HEK293 (cell line): ENCODE measurements at regions not wholly inside any gene's neighbourhood (a gene's known extent, or its start where the extent isn't known, plus 50 kb on each side); places are given as distances from the start of the nearest gene placed in this dataset.

ENCODE experiments used
- CTCF ChIA-PET: fragments of 350-600 bp; formaldehyde crosslinking; extraction: SDS; loops from one replicate; lab custom pipeline; 2021; ENCODE audit warnings: antibody characterized with exemption; lab: Yijun Ruan, JAX
- POLR2A ChIA-PET: fragments of 300-600 bp; formaldehyde crosslinking; extraction: SDS; loops from one replicate; lab custom pipeline; 2020; ENCODE audit warnings: antibody characterized with exemption, inconsistent platforms; lab: Yijun Ruan, JAX
- H3K27ac ChIP-seq: fragments of 200-500 bp; sonication (Bioruptor generic); 2 replicates; pipeline ENCODE4 v1.5.1; 2014; ENCODE audit warnings: low read depth, low read length, control low read depth, inconsistent platforms; ENCODE audit errors: extremely low read depth
- H3K36me3 ChIP-seq, 2 experiments: fragments of 200-500 bp in 1 of 2; sonication (Bioruptor generic) in 1 of 2; 1 replicate in 1 of 2; 2 replicates in 1 of 2; pipeline ENCODE4 v1.5.1; 2014 to 2017; ENCODE audit warnings: inconsistent platforms in 2 of 2, low read length in 2 of 2; ENCODE audit not compliant: control insufficient read depth in 2 of 2, insufficient read depth in 1 of 2
- H3K4me1 ChIP-seq: fragments of 200-500 bp; sonication (Bioruptor generic); 2 replicates; pipeline ENCODE4 v1.5.1; 2014; ENCODE audit warnings: mild to moderate bottlenecking, low read length, inconsistent platforms; ENCODE audit not compliant: control insufficient read depth, insufficient read depth
- H3K4me3 ChIP-seq: 2 replicates; pipeline ENCODE4 v1.5.1; 2011; ENCODE audit warnings: low read depth, mild to moderate bottlenecking, control low read depth, low read length, moderate library complexity
- H3K9me3 ChIP-seq: fragments of 200-500 bp; sonication (Bioruptor generic); 2 replicates; pipeline ENCODE4 v1.5.1; 2014; ENCODE audit warnings: low read depth, low read length, inconsistent platforms; ENCODE audit not compliant: control insufficient read depth, insufficient read depth
- KLF1 ChIP-seq: fragments of 450-650 bp; formaldehyde crosslinking; IDR thresholded peaks from 2 replicates; pipeline ENCODE4 v1.5.1; 2016; ENCODE audit warnings: missing biosample characterization, missing genetic modification characterization
- KLF17 ChIP-seq: fragments of 450-650 bp; formaldehyde crosslinking; IDR thresholded peaks from 2 replicates; pipeline ENCODE4 v1.5.1; 2016; ENCODE audit warnings: missing biosample characterization, missing genetic modification characterization
- MYNN ChIP-seq: fragments of 450-650 bp; formaldehyde crosslinking; IDR thresholded peaks from 2 replicates; pipeline ENCODE4 v1.5.1; 2016; ENCODE audit warnings: missing biosample characterization, missing genetic modification characterization, borderline replicate concordance
- OVOL3 ChIP-seq: fragments of 450-650 bp; formaldehyde crosslinking; IDR thresholded peaks from 2 replicates; pipeline ENCODE4 v1.5.1; 2016; ENCODE audit warnings: missing biosample characterization, missing genetic modification characterization
- RBAK ChIP-seq: fragments of 450-650 bp; formaldehyde crosslinking; IDR thresholded peaks from 2 replicates; pipeline ENCODE4 v1.5.1; 2016; ENCODE audit warnings: missing biosample characterization, missing genetic modification characterization
- ZBTB10 ChIP-seq: fragments of 450-650 bp; formaldehyde crosslinking; IDR thresholded peaks from 2 replicates; pipeline ENCODE4 v1.5.1; 2016; ENCODE audit warnings: missing biosample characterization, missing genetic modification characterization
- ZFP3 ChIP-seq: fragments of 450-650 bp; formaldehyde crosslinking; IDR thresholded peaks from 2 replicates; pipeline ENCODE4 v1.5.1; 2016; ENCODE audit warnings: low read depth, missing biosample characterization, missing genetic modification characterization
- ZNF266 ChIP-seq: fragments of 450-650 bp; formaldehyde crosslinking; IDR thresholded peaks from 2 replicates; pipeline ENCODE4 v1.5.1; 2016; ENCODE audit warnings: missing biosample characterization, missing genetic modification characterization, low read depth
- ZNF302 ChIP-seq: fragments of 450-650 bp; formaldehyde crosslinking; IDR thresholded peaks from 2 replicates; pipeline ENCODE4 v1.5.1; 2016; ENCODE audit warnings: missing biosample characterization, missing genetic modification characterization, low read depth
- ZNF324 ChIP-seq: fragments of 450-650 bp; formaldehyde crosslinking; IDR thresholded peaks from 2 replicates; pipeline ENCODE4 v1.5.1; 2016; ENCODE audit warnings: missing biosample characterization, missing genetic modification characterization
- ZNF426 ChIP-seq: fragments of 450-650 bp; formaldehyde crosslinking; IDR thresholded peaks from 2 replicates; pipeline ENCODE4 v1.5.1; 2017; ENCODE audit warnings: missing biosample characterization, missing genetic modification characterization, mild to moderate bottlenecking, inconsistent platforms, moderate library complexity
- ZNF473 ChIP-seq: fragments of 450-650 bp; formaldehyde crosslinking; IDR thresholded peaks from 2 replicates; pipeline ENCODE4 v1.5.1; 2017; ENCODE audit warnings: missing biosample characterization, missing genetic modification characterization
- ZNF639 ChIP-seq: fragments of 450-650 bp; formaldehyde crosslinking; IDR thresholded peaks from 2 replicates; pipeline ENCODE4 v1.5.1; 2016; ENCODE audit warnings: missing biosample characterization, missing genetic modification characterization
- ZNF660 ChIP-seq: fragments of 450-650 bp; IDR thresholded peaks from 2 replicates; pipeline ENCODE4 v1.5.1; 2018; ENCODE audit warnings: missing biosample characterization, mild to moderate bottlenecking, missing genetic modification characterization
- ZNF792 ChIP-seq: fragments of 450-650 bp; formaldehyde crosslinking; IDR thresholded peaks from 2 replicates; pipeline ENCODE4 v1.5.1; 2016; ENCODE audit warnings: missing biosample characterization, missing genetic modification characterization
- ZSCAN5A ChIP-seq: fragments of 450-650 bp; formaldehyde crosslinking; IDR thresholded peaks from 2 replicates; pipeline ENCODE4 v1.5.1; 2016; ENCODE audit warnings: missing biosample characterization, missing genetic modification characterization
- TF ChIP-seq, protein P1 (sequence below): fragments of 450-650 bp; formaldehyde crosslinking; IDR thresholded peaks from 2 replicates; pipeline ENCODE4 v1.5.0; 2017; ENCODE audit warnings: missing biosample characterization, missing genetic modification characterization, borderline replicate concordance

DNA sequence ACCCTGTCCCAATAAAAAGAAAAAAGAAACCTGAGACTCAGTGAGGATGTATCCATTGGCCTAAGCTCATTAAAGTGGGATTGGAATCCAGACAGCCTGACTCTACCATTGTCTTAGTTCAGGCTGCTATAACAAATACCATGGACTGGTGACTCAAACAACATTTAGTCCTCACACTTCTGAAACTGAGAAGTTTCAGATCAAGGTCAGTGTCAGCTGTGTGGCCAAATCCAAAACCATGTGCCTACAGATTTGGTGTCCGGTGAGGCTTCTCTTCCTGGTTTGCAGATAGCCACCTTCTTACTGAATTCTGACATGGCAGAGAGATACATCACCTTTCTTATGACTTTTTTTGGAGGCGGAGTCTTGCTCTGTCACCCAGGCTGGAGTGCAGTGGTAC is 53.3 kb upstream of the KDM8 start:
- TF ChIP-seq RBAK (tag by site-specific recombination) (no peak), MYNN (tag by site-specific recombination) (no peak), ZNF660 (tag by site-specific recombination) (no peak), KLF17 (tag by site-specific recombination) (no peak), ZNF324 (tag by site-specific recombination) (no peak), ZSCAN5A (tag by site-specific recombination) (no peak), ZNF639 (tag by site-specific recombination) (no peak), ZNF426 (tag by site-specific recombination) (no peak), ZNF302 (tag by site-specific recombination) (no peak)

GRCh38 chr16:27152121-27152520 is 51.2 kb upstream of the KDM8 start:
- CTCF ChIA-PET = interaction anchor here (0.5 to 1.4 kb wide), 7 partner anchors 16 to 1165 kb away, joined by 3 to 4 read pairs (median 3); partner anchors contain the start of gene KDM8

More for the DNA sequence above, 53.3 kb upstream of the KDM8 start:
- Histone ChIP-seq H3K36me3 (no peaks in the 10 kb centered on the region), H3K4me3 (no peak overlapping the region), H3K4me1 (no peaks in the 10 kb centered on the region), H3K9me3 (no peaks in the 10 kb centered on the region), H3K27ac (no peak overlapping the region)
- POLR2A ChIA-PET = no interaction called here
- CTCF ChIA-PET = no interaction called here

GRCh38 chr16:27152801-27153200 is 50.5 kb upstream of the KDM8 start:
- H3K36me3 ChIP-seq = no peaks in the 10 kb centered on the region
- no peaks in the 10 kb centered on the region for H3K4me1 ChIP-seq
- H3K4me3 ChIP-seq = no peak overlapping the region
- ChIA-PET CTCF (interaction anchor here (0.6 to 4.6 kb wide), 12 partner anchors 15 to 229 kb away, joined by 3 to 20 read pairs (median 3); partner anchors contain the start of gene KDM8), POLR2A (no interaction called here)
- H3K9me3 ChIP-seq = no peaks in the 10 kb centered on the region
- H3K27ac ChIP-seq = no peak overlapping the region
- no peak for TF ChIP-seq ZFP3 (tag by site-specific recombination)
- no peak for TF ChIP-seq ZNF266 (tag by site-specific recombination)
- no peak for TF ChIP-seq ZNF473 (tag by site-specific recombination)
- TF ChIP-seq OVOL3 = no peak
- TF ChIP-seq ZBTB10 (tag by site-specific recombination) = no peak
- no peak for TF ChIP-seq ZNF792 (tag by site-specific recombination)
- no peak for TF ChIP-seq ZNF302 (tag by site-specific recombination)
- no peak for TF ChIP-seq ZNF639 (tag by site-specific recombination)
- no peak for TF ChIP-seq KLF1 (tag by site-specific recombination)

More at GRCh38 chr16:27152121-27152520, 51.2 kb upstream of the KDM8 start:
- POLR2A ChIA-PET = no interaction called here
- Histone ChIP-seq H3K4me1 (no peaks in the 10 kb centered on the region), H3K4me3 (no peak overlapping the region), H3K27ac (no peak overlapping the region), H3K36me3 (no peaks in the 10 kb centered on the region), H3K9me3 (no peaks in the 10 kb centered on the region)
- TF ChIP-seq, protein P1, sequence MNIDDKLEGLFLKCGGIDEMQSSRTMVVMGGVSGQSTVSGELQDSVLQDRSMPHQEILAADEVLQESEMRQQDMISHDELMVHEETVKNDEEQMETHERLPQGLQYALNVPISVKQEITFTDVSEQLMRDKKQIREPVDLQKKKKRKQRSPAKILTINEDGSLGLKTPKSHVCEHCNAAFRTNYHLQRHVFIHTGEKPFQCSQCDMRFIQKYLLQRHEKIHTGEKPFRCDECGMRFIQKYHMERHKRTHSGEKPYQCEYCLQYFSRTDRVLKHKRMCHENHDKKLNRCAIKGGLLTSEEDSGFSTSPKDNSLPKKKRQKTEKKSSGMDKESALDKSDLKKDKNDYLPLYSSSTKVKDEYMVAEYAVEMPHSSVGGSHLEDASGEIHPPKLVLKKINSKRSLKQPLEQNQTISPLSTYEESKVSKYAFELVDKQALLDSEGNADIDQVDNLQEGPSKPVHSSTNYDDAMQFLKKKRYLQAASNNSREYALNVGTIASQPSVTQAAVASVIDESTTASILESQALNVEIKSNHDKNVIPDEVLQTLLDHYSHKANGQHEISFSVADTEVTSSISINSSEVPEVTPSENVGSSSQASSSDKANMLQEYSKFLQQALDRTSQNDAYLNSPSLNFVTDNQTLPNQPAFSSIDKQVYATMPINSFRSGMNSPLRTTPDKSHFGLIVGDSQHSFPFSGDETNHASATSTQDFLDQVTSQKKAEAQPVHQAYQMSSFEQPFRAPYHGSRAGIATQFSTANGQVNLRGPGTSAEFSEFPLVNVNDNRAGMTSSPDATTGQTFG (tag by site-specific recombination) = no peak
